Ectodermal cell (in vitro differentiated cells): ENCODE measurements at regions not wholly inside any gene's neighbourhood (a gene's known extent, or its start where the extent isn't known, plus 50 kb on each side); places are given as distances from the start of the nearest gene placed in this dataset.

Experiments used
- H3K27ac ChIP-seq: 2 replicates; pipeline ENCODE4 v1.7.0; 2013; ENCODE audit warnings: mild to moderate bottlenecking, low read depth, low read length; ENCODE audit not compliant: insufficient read depth, poor library complexity, severe bottlenecking
- H3K27me3 ChIP-seq: 2 replicates; pipeline ENCODE4 v1.7.0; 2013; ENCODE audit warnings: mild to moderate bottlenecking, low read length; ENCODE audit not compliant: insufficient read depth, control insufficient read depth, poor library complexity, severe bottlenecking
- H3K36me3 ChIP-seq: one replicate; pipeline ENCODE4 v1.7.0; 2013; ENCODE audit warnings: low read length; ENCODE audit not compliant: control insufficient read depth, insufficient read depth
- H3K4me1 ChIP-seq: one replicate; pipeline ENCODE4 v1.7.0; 2013; ENCODE audit warnings: low read length; ENCODE audit not compliant: control insufficient read depth, insufficient read depth
- H3K4me3 ChIP-seq: 2 replicates; pipeline ENCODE4 v1.7.0; 2013; ENCODE audit warnings: low read depth, low read length, control low read depth; ENCODE audit not compliant: insufficient read depth
- H3K9me3 ChIP-seq: 2 replicates; pipeline ENCODE4 v1.7.0; 2013; ENCODE audit warnings: mild to moderate bottlenecking, low read length, moderate library complexity; ENCODE audit not compliant: control insufficient read depth
- WGBS, 2 experiments: methylation state at CpG; one replicate each; pipeline ENCODE4 v1.1.7; 2013; ENCODE audit warnings: missing lambda C conversion rate in 2 of 2; 5-methylcytosine and 5-hydroxymethylcytosine counted together

DNA sequence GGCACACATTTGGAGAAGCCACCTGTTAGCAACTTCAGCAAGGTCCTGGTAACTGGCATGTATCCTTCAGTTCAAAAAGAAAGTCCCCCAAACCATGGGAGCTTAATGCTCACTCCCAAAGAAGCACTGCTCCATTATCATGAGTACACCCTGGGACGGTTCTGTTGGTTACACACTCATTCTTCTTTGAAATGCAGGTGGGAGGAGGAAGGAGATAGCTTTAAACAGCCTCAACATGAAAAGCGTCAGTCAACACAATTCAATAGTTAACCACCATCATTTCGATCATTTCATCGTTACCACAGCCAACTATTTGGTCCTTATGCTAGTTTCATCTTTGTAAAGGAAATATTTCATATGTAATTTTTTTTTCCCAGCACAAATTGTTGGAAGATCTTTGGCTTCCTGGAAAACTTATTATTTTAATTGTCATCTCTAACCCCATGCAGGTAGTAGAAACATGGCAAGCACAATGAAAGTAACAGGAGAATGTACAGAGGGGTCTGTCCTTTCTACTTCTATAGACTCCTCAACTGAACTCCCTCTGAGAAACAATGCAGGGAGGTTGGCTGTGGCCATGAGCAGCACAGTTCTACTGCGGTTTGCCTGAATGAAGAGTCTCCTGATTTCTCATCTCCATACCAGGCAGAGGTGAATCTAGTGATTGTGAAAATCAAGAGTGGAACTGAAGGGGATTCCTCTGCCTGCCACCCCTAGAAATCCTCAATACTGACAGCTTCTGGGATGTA, 196.4 kb upstream of the FOXN3 start:
- no peak overlapping the region for H3K27ac ChIP-seq
- WGBS, 2 experiments = 34 to 54% methylated on average over 2 to 5 of the region's 5 CpGs
- H3K4me3 ChIP-seq = no peak overlapping the region

DNA sequence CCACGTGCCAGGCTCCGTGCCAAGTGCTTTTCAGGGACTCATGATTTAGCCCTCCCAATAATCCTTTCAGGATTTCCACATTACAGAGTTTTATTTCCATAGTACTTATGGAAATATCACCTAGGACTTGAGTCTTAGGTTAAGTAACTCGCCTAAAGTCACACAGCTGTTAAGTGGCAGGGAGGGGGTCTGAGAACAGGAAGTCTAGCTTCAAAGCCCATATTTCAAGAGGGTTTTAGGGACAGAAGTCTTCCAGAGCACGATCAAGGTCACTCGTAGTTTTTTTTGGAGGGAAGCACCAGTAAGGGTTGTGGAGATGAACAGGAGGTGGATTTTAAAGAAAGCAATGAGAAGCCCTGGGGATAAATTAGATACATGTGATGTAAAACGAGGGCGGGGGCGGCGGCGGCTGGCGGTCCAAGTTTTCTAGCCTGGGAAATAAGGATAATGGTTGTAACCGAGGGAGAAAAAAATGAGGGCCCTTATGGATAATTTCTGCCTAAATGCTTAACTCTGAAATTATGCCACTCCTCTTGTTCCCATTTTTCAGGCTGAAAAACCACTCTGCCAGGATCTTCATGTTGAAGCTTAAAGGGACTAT, 192.6 kb upstream of the FOXN3 start:
- H3K27me3 ChIP-seq = no peaks in the 10 kb centered on the region
- H3K4me1 ChIP-seq = no peaks in the 10 kb centered on the region
- no peak overlapping the region for H3K27ac ChIP-seq
- 95 to 96% methylated on average over 12 of the region's 12 CpGs for WGBS, 2 experiments
- H3K9me3 ChIP-seq = no peaks in the 10 kb centered on the region
- no peaks in the 10 kb centered on the region for H3K36me3 ChIP-seq
- H3K4me3 ChIP-seq = no peak overlapping the region

More for the DNA sequence above, 196.4 kb upstream of the FOXN3 start:
- Histone ChIP-seq H3K4me1 (peaks cover 25% of the 10 kb centered on the region), H3K36me3 (no peaks in the 10 kb centered on the region), H3K9me3 (no peaks in the 10 kb centered on the region), H3K27me3 (peaks cover 3% of the 10 kb centered on the region)

- Histone ChIP-seq H3K27me3 (no peaks in the 10 kb centered on the region), H3K4me3 (no peak overlapping the region), H3K36me3 (no peaks in the 10 kb centered on the region), H3K9me3 (no peaks in the 10 kb centered on the region), H3K27ac (no peak overlapping the region), H3K4me1 (no peaks in the 10 kb centered on the region)
- 95 to 96% methylated on average over 5 to 6 of the region's 6 CpGs for WGBS, 2 experiments
Observed at GRCh38 chr14:89607453-89607852, 190.4 kb upstream of the FOXN3 start.

DNA sequence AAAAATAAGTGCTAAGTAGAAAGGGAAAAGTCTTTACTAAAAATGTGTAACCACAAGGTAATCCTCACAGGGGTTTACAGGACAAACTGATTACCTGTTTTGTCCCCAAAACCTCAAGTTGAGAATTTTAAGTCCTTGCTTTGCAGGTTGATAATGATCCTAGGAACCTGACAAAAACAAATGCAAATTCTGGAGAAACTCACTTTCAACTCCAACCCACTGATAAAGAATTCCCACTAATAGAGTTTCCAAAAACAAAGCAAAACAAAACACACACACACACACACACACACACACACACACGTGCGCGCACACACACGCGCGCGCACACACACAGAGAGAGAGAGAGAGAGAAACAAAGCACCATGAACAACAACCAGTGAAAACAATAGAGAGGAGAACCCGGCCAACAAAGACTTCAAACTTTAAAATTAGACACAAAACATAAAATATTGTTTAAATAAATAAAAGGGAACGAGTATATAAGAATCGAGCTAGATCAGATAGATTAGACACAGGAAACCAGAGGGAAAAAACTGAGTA, 187.0 kb upstream of the FOXN3 start:
- no peaks in the 10 kb centered on the region for H3K36me3 ChIP-seq
- no peak overlapping the region for H3K27ac ChIP-seq
- H3K4me1 ChIP-seq = no peaks in the 10 kb centered on the region
- no peaks in the 10 kb centered on the region for H3K27me3 ChIP-seq
- peaks cover 3% of the 10 kb centered on the region for H3K9me3 ChIP-seq
- 80 to 92% methylated on average over 1 to 7 of the region's 10 CpGs for WGBS, 2 experiments
- no peak overlapping the region for H3K4me3 ChIP-seq

- Histone ChIP-seq H3K36me3 (no peaks in the 10 kb centered on the region), H3K4me3 (no peak overlapping the region), H3K27me3 (no peaks in the 10 kb centered on the region), H3K4me1 (no peaks in the 10 kb centered on the region), H3K9me3 (peaks cover 3% of the 10 kb centered on the region), H3K27ac (no peak overlapping the region)
- WGBS, 2 experiments = 91 to 93% methylated on average over 3 of the region's 3 CpGs
Observed at GRCh38 chr14:89600950-89601826, 184.2 kb upstream of the FOXN3 start.

DNA sequence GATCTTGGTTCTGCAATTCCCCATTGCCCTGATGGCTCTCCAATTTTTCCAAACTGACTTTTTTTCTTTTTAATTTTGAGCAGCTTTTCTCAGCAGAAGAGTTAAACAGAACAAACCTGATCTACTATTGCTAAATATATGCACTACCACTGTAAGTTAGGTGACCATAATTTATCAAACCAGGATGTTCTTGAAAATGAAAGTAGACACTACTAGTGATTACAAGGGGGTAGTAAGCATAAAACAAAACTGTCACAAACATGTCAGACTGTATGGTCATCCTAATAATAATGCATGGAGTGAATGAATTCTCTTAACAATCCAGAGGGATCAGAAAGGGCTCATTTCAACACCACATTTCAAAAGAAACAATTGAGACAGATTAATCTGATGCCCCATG, 183.0 kb upstream of the FOXN3 start:
- no peaks in the 10 kb centered on the region for H3K4me1 ChIP-seq
- no peak overlapping the region for H3K27ac ChIP-seq
- no peak overlapping the region for H3K4me3 ChIP-seq
- H3K27me3 ChIP-seq = no peaks in the 10 kb centered on the region
- H3K36me3 ChIP-seq = no peaks in the 10 kb centered on the region
- H3K9me3 ChIP-seq = peaks cover 3% of the 10 kb centered on the region

GRCh38 chr14:89598548-89599186, 181.6 kb upstream of the FOXN3 start:
- Histone ChIP-seq H3K27me3 (no peaks in the 10 kb centered on the region), H3K4me1 (no peaks in the 10 kb centered on the region), H3K36me3 (no peaks in the 10 kb centered on the region), H3K27ac (no peak overlapping the region), H3K9me3 (peaks cover 3% of the 10 kb centered on the region), H3K4me3 (no peak overlapping the region)
- WGBS, 2 experiments = 95 to 100% methylated on average over 1 to 2 of the region's 2 CpGs

- Histone ChIP-seq H3K27ac (no peak overlapping the region), H3K4me1 (peaks cover 8% of the 10 kb centered on the region), H3K9me3 (peaks cover 3% of the 10 kb centered on the region), H3K27me3 (no peaks in the 10 kb centered on the region), H3K36me3 (no peaks in the 10 kb centered on the region), H3K4me3 (no peak overlapping the region)
Observed at GRCh38 chr14:89592961-89593360, 175.9 kb upstream of the FOXN3 start.

DNA sequence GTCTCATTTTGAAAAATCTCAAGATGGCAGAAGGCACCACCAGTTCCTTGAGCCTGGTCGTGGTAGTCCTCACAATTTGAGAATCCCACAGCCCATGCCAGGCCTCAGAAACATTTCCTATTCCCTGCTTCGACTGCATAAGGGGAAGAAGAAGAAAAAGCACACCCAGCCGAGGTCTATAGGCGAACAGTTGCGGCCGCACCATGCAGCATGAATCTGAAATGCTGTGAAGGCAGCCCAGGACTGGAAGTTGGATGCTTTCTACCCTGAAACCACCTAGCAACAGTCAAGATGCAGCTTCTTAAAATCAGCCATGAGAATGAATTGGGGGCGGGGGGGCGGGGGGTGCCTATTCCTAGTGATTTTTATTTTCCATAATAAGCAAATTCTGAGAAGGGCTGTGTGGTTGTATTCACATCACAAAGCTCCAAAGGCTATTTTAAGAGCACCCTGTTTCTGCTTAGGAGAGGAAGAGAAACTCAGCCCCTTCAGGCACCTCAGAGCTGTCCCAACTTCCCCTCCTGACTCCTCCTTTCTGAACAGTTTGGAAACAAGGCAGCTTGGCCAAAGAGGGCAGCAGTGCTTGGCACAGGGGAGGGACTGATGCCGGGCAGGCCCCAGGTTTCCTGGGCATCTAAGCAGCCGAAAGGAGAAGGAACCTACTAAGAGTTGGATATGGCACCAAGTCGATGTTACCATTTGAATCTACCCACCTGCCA, 172.5 kb upstream of the FOXN3 start:
- Histone ChIP-seq H3K27me3 (no peaks in the 10 kb centered on the region), H3K4me1 (peaks cover 8% of the 10 kb centered on the region), H3K4me3 (no peak overlapping the region), H3K27ac (no peak overlapping the region), H3K9me3 (peaks cover 3% of the 10 kb centered on the region), H3K36me3 (no peaks in the 10 kb centered on the region)
- WGBS, 2 experiments = 89 to 93% methylated on average over 8 to 11 of the region's 11 CpGs
